ENCODE measurements at regions not wholly inside any gene's neighbourhood (a gene's known extent, or its start where the extent isn't known, plus 50 kb on each side); places are given as distances from the start of the nearest gene placed in this dataset.
A peak's percentile ranks its signal among the peaks of the same experiment; 100 is the strongest.

- peak; percentile 93 for DNase-seq
These were observed 180.1 kb upstream of the OSR1 start for GRCh38 chr2:19538411-19538963.

GRCh38 chr2:19536136-19536535, 177.7 kb upstream of the OSR1 start:
- DNase-seq = no peak

DNA sequence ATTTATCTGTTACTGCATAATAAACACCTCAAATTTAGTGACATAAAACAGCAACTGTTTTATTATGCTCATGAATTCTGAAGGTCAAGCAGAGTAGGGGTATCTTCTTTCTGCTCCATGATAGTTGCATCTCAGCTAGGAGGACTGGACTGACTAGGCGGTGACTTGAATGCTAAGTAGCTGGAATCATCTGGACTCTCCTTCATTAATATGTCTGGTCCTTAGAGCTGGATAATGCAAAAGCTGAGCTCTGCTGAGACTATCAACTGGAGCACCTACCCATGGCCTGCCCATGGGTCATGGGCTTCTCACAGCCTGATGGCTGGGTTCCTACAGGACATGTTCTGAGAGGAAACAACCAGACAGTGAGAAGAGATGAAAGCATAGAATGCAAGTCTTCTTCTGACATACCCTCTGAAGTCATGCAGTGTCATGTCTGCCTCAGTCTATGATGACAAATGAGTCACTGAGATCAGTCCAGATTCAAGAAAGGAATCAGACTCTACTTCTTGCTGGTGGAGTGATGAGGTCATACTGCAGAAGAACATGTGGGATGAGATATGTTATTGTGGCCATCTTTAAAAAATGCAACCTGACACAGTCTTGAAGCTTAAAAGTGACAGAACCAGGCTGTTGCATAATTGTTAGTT, 174.2 kb upstream of the OSR1 start:
- no peak for DNase-seq

GRCh38 chr2:19529677-19530076, 171.3 kb upstream of the OSR1 start:
- no peak for DNase-seq

DNA sequence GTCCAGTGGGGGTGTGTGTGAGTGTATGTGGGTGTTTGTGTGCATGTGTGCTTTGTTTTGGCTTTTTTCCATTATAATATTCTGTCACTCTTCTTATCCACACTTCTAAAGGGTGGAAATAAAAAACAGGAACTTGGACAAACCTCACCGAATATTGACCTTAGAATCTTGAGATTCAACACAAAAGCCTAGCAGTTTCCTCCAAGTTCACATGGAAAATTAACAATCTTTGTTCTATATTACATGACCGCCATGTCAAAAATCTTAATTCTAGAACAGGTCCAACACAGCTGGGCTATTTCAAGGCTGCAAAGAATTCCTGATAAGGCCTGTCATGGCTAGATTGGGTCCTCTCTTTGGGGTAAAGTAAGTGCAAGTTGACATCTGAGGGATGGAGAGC, 169.3 kb upstream of the OSR1 start:
- no peak for DNase-seq

DNA sequence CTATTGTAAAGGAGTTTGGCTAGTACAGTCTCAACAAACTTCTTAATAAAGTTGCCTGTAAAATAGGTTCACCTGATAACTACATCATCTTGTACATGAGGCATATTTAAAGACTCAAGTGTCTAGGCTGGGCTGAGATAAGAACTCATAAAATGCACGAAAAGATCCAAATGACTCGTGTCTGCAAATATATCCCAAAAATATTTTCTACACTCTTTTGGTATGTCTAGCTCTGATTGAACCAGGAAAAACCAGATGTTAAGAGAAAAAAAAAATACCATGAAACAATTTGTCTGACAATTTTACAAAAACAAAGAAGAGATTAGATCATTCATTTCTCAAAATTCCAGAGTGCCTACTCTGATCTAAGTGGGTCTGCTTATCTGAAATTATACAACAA, 166.9 kb upstream of the OSR1 start:
- DNase-seq = no peak

- no peak for DNase-seq
These were observed 160.6 kb upstream of the OSR1 start for GRCh38 chr2:19519045-19519444.

GRCh38 chr2:19507137-19507536, 148.7 kb upstream of the OSR1 start:
- no peak for DNase-seq

DNA sequence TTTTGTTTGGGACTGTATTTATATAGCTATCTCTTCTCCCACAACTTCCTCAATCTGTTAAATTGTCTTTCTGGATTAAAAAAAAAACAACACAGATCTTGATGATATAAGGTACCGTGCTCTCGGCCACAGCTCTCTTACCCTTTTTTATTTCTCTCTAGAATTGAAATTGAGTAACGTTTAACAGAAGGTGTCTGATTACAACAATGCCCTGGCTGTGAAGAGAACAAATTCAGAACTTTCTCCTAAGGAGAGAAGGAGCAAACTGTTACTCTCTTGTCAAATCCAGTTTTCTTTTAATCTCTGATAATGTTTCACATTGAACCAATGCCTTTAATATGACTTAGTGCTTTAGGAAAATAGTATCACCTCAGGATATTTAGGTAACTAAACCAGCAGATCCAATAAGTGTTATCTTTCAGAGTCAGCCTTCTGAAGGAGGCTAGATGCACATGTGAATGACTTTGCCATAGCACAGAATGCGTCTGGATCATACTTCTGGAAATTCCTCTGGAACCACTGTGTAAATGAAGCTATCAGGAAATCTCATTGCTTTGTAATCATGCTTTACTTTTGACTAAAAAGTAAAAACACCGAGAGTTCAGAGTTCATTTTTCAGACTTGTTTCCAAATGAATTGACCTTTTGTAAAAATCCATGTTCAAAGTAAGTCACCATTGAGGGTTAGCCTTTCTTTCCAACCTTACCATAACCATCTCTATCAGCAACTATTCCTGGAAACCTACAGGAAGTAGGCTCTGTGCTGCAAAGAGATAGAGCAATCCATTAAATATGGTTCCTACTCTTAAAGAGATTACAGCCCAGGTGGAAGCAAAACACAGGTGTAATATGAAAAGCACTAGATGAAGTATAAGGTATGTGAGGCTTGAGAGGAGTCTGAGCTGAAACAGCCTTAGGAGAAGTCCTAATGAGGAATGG, 147.0 kb upstream of the OSR1 start:
- DNase-seq = no peak

DNA sequence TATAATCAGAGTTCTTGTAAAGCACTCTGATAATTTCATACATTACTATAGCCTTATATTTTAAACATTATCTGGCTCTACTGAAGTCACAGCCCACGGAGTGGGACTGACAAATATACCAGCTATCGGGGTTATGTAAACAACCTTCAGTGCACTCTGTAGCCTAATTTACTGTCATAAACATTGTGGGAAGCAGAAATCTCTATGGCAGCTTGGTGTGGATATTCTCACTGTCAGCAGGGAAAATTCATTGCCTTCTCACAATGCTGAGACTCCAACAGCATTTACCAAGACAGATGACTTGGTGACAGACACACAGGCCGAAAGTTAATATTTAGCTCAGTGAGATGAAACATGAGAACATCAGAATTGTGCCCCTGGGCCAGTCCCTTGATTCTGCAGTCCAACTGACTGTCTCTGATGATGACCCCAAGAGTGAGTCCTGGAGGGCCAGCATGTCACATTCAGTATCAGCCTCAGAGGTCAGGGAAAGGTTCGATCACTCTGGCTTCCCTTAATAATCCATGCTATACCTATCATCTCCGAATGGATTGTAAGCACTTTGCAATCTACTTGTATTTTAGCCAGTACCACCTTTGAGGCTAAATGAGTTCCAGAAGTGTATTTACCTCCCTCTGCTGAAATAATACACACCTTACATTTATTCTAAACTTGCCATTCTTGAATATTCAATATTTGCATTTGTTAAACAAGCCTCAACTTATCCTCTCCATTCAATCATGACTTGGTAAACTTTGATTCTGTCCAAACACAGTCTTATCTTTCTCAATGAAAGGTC, 146.2 kb upstream of the OSR1 start:
- DNase-seq = peak; percentile 13

DNA sequence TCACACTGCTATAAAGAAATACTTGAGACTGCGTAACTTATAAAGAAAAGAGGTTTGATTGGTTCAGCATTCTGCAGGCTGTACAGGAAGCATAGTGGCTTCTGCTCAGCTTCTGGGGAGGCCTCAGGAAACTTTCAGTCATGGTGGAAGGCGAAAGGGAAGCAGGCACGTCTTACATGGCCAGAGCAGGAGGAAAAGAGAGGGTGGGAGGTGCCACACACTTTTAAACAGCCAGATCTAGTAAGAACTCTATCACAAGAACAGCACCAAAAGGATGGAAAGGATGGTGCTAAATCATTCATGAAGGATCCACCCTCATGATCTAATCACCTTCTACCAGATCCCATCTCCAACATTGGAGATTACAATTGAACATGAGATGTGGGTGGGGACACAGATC, 145.5 kb upstream of the OSR1 start:
- DNase-seq = no peak

- DNase-seq = no peak
These were observed 145.0 kb upstream of the OSR1 start for GRCh38 chr2:19503406-19503805.

DNA sequence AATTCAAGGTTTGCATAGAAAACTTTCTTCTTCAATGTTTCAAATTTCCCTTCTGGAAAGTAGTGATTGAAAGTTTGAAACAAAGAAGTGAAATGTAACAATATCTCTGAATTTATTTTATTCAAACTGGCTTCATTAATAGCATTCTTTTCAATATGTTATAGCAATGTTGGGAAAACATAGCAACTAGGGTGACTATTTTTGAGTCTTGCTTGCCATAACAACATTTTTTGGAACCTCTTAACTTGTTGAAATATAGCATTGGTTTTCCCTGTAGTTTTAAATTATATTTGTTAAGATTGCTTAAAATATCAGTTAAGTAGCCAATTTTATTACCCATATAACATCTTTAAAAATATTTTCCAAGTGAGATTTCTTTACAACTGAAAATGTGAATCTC, 141.7 kb upstream of the OSR1 start:
- no peak for DNase-seq

GRCh38 chr2:19496646-19497045, 138.2 kb upstream of the OSR1 start:
- no peak for DNase-seq

DNA sequence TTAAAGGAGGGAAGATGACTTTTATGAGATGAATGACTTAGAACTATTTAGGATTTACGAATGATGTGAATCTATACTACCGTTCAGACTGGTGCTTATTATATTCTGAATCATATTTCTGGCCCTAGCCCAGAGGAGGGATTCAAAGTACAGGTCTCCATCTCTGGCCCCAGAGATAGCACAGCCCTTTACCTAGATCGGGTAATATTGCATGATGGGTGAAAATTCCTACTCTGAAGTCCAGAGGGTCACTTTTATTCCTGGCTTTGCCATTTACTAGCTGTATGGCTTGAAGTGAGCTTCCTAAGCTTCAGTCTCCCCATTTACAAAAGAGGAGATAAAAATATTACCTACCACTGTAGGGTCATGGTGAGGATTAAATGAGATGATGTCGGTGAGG, 135.8 kb upstream of the OSR1 start:
- DNase-seq = no peak

DNA sequence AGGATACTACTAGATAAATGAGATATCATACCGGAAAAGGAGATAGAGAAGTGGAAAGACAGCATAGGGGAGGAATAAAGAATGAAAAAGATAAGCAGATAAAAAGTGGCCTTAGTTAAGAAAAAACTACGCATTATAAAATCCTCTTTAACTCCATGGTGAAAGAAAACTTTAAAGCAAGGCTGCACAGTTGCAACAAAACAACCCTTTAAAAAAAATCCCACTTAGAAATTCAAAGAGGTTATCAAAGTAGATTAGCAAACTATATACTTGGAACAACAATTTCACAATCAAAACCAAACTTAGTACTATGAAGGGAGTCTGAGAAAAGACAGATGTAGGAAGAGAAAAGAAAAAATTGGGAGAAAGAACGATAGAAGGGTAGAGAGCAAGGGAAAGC, 133.4 kb upstream of the OSR1 start:
- DNase-seq = no peak

GRCh38 chr2:19490846-19491435, 132.5 kb upstream of the OSR1 start:
- DNase-seq = no peak

DNA sequence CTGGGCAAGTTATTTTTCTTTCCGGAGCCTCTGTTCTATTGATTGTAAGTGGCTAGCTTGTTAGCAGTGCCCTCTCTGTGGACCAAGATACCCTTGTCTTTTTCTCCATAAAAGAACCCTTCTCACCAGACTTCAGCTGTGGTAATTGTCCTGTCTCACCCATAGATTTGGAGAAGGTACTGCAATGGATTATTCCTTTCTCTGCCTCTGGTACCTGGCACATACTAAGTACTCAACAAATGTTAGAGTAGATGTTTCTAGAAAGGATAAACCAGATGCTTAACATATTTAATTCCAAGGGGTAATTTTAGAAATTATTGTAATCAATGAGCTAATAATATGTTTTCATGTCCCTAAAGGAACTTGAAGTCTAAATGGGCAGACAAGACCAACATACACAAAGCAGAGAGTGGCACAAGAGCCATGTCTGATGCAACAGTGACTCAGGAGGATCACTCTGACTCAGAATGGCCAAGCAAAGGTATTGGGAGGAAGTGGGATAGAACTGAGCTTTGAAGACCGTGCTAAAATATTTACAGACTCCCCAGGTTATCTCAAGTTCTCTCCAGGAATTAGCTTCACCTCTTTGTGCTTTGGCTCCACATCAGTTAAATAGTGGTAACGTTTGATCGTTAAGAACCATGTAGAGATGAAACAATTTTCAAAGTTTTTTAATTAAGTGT, 129.7 kb upstream of the OSR1 start:
- peak; percentile 52 for DNase-seq

DNA sequence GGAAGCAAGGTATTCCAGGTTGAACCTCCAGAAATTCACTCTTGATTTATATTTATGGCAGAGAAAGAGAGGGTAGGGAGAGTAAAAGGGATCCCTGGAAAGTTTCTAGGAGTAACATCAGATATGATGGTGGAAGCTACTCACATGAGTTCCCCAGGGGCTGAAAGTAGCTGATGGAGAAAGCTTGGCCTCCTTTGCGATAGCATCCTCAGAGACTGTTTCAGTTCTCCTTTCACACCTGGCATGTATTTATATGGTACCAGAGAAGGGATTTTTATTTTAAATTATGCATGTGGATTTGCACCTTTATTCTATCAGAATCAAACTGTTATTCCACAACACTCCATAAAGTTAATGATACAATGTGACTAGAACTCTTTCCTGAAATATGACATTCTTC, 126.3 kb upstream of the OSR1 start:
- DNase-seq = no peak

DNA sequence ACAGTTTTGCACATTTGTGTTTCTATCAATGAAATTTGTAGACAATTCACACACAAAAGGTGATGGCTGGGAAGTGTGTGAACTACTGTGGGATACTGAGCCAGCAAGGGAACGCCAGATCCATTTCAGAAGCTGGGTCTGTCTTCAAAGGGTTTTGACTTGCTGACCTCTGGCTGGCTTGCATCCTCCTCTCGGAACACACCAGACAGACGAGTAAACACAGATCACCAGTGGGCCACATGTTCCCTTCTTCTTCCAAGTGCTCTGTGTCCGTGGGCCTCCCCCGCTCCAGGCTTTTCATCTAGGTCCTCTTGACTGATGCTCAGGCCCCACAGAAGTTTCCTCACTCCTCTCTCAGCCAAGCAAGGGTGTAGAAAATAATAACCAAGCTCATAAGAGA, 122.2 kb upstream of the OSR1 start:
- no peak for DNase-seq

DNA sequence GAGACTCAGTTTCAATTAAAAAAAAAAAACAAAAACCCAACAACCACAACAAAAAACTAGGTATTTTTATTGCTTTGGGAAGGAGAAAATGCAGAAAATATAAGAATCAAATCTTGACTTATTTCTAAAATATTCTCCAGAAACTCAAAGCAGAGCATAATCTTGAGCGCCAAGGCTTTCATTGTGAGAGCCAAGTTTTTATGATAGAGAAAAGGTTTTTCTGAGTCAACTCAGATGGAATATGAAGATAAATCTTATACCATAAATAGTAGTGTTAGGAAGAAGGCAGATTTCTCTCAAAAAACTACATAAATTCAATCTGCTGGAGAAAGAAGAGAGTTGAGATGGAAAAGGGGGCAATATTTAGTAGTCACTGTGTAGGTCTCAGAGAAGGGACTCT, 121.2 kb upstream of the OSR1 start:
- no peak for DNase-seq

DNA sequence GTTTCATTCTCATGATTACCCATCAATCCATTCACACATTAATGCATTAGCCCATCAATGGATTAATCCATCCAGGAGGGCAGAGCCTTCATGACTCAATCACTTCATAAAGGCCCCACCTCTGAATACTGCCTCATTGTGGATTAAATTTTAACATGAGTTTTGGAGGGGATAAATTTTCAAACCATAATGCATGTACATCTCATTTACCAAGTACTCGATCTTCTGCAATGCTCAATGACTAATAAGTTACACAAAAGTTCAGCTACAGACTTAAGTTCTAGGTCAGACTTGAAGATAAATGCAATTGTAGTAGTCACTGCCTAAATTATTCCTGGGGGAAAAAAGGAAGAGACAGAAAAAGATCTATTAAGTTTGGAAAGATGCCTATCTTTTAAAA, 120.0 kb upstream of the OSR1 start:
- no peak for DNase-seq
